B cell (primary cell): ENCODE measurements at regions not wholly inside any gene's neighbourhood (a gene's known extent, or its start where the extent isn't known, plus 50 kb on each side); places are given as distances from the start of the nearest gene placed in this dataset.

ENCODE experiments used
- ATAC-seq: fragments of 200-7000 bp; cut with Tn5 transposase; one replicate; pipeline ENCODE4 v1.10.0; 2021; ENCODE audit warnings: low read depth, mild to moderate bottlenecking, moderate number of reproducible peaks, moderate library complexity
- CTCF ChIA-PET: fragments of 350-600 bp; sonication (Branson Sonifier 250); formaldehyde crosslinking; loops from one replicate; lab custom pipeline; 2021; ENCODE audit warnings: antibody characterized with exemption, inconsistent platforms; lab: Charles Lee
- POLR2A ChIA-PET: fragments of 350-600 bp; sonication (Branson Sonifier 250); formaldehyde crosslinking; loops from one replicate; lab custom pipeline; 2021; ENCODE audit warnings: antibody characterized with exemption; lab: Charles Lee
- DNase-seq: peaks from one replicate; pipeline ENCODE4 v3.0.0; 2013
- H2AFZ ChIP-seq: 2 replicates; pipeline ENCODE4 v1.6.1; 2012; ENCODE audit warnings: mild to moderate bottlenecking, low read depth, low read length; ENCODE audit not compliant: insufficient read depth, poor library complexity, severe bottlenecking
- H3K27ac ChIP-seq, 2 donors: 1 replicate in 1 of 2; 2 replicates in 1 of 2; pipeline ENCODE4 v1.5.1; 2012 to 2013; ENCODE audit warnings: low read length in 2 of 2, mild to moderate bottlenecking in 2 of 2, moderate library complexity in 1 of 2
- H3K27me3 ChIP-seq, 4 experiments: fragments of 200-600 bp in 1 of 4; sonication (generic) in 1 of 4; replicated peaks in 1 of 4; 1 replicate in 2 of 4; 2 replicates in 2 of 4; pipeline versions ENCODE4 v1.6.1 to v1.7.0; 2013 to 2016; ENCODE audit warnings: low read length in 3 of 4, mild to moderate bottlenecking in 2 of 4, mixed read lengths in 1 of 4, moderate library complexity in 1 of 4; ENCODE audit not compliant: insufficient read depth in 4 of 4, control insufficient read depth in 3 of 4; ENCODE audit errors: control extremely low read depth in 1 of 4
- H3K36me3 ChIP-seq, 2 experiments: replicated peaks in 1 of 2; 1 replicate in 1 of 2; 2 replicates in 1 of 2; pipeline versions ENCODE4 v1.6.1 to v1.7.1; 2013; ENCODE audit warnings: low read length in 1 of 2; ENCODE audit not compliant: insufficient read depth in 2 of 2, control insufficient read depth in 1 of 2; ENCODE audit errors: control extremely low read depth in 1 of 2, extremely low read depth in 1 of 2
- H3K4me1 ChIP-seq, 2 donors: fragments of 200-600 bp in 1 of 2; sonication (generic) in 1 of 2; 1 replicate in 1 of 2; 2 replicates in 1 of 2; pipeline versions ENCODE4 v1.5.1 to v1.6.1; 2013 to 2017; ENCODE audit warnings: low read length in 2 of 2; ENCODE audit not compliant: control insufficient read depth in 2 of 2, insufficient read depth in 2 of 2
- H3K4me2 ChIP-seq: replicated peaks from 2 replicates; pipeline ENCODE3; 2012; ENCODE audit warnings: mild to moderate bottlenecking, low read depth, low read length; ENCODE audit not compliant: poor library complexity, severe bottlenecking
- H3K4me3 ChIP-seq, 5 experiments: fragments of 200-600 bp in 1 of 5; sonication (generic) in 1 of 5; 1 replicate in 3 of 5; 2 replicates in 2 of 5; pipeline versions ENCODE4 v1.5.1 to v1.7.0; 2011 to 2016; ENCODE audit warnings: low read length in 4 of 5, mild to moderate bottlenecking in 4 of 5, low read depth in 2 of 5, control low read depth in 1 of 5, moderate library complexity in 1 of 5; ENCODE audit not compliant: insufficient read depth in 1 of 5; ENCODE audit errors: control extremely low read depth in 1 of 5, extremely low read depth in 1 of 5
- H3K79me2 ChIP-seq: fragments of 200-600 bp; sonication (generic); one replicate; pipeline ENCODE4 v1.6.0; 2016; ENCODE audit warnings: low read length; ENCODE audit not compliant: control insufficient read depth, insufficient read depth
- H3K9ac ChIP-seq: fragments of 200-600 bp; sonication (generic); 2 replicates; pipeline ENCODE4 v1.6.1; 2017; ENCODE audit warnings: mild to moderate bottlenecking, low read length, moderate library complexity
- H3K9me3 ChIP-seq, 3 donors: one replicate each; pipeline versions ENCODE4 v1.6.1 to v1.7.1; 2013; ENCODE audit warnings: low read length in 2 of 3; ENCODE audit not compliant: control insufficient read depth in 2 of 3, insufficient read depth in 1 of 3; ENCODE audit errors: control extremely low read depth in 1 of 3
- H4K20me1 ChIP-seq: 2 replicates; pipeline ENCODE4 v1.6.0; 2012; ENCODE audit warnings: mild to moderate bottlenecking, low read length; ENCODE audit not compliant: insufficient read depth, control insufficient read depth, poor library complexity, severe bottlenecking
- H3K27ac Mint-ChIP-seq: one replicate; pipeline ENCODE4 v1.8.0; 2021; ENCODE audit warnings: mixed read lengths
- H3K27me3 Mint-ChIP-seq: one replicate; pipeline ENCODE4 v1.8.0; 2021; ENCODE audit warnings: mixed read lengths
- H3K4me1 Mint-ChIP-seq: one replicate; pipeline ENCODE4 v1.8.0; 2021; ENCODE audit warnings: mixed read lengths
- H3K4me3 Mint-ChIP-seq: one replicate; pipeline ENCODE4 v1.8.0; 2021; ENCODE audit warnings: mixed read lengths
- H3K9me3 Mint-ChIP-seq: one replicate; pipeline ENCODE4 v1.8.0; 2022; ENCODE audit warnings: mixed read lengths; ENCODE audit not compliant: insufficient read depth
- CTCF ChIP-seq: fragments of 200-600 bp; IDR thresholded peaks from one replicate; pipeline ENCODE4 v1.8.0; 2022; ENCODE audit warnings: antibody characterized with exemption, mild to moderate bottlenecking
- EZH2 ChIP-seq: IDR thresholded peaks from 2 replicates; pipeline ENCODE4 v1.6.1; 2012; ENCODE audit warnings: borderline replicate concordance, low read depth, mild to moderate bottlenecking, moderate library complexity, low read length; ENCODE audit not compliant: insufficient read depth, poor library complexity, severe bottlenecking
- WGBS: methylation state at CpG from one replicate; pipeline ENCODE4 v1.1.5; 2013; ENCODE audit warnings: missing lambda C conversion rate; ENCODE audit not compliant: insufficient coverage; 5-methylcytosine and 5-hydroxymethylcytosine counted together
- intact Hi-C: fragments of 100-400 bp; cut with micrococcal nuclease; formaldehyde crosslinking; loops from one replicate; pipeline ENCODE4 v1.10.0; 2022

DNA sequence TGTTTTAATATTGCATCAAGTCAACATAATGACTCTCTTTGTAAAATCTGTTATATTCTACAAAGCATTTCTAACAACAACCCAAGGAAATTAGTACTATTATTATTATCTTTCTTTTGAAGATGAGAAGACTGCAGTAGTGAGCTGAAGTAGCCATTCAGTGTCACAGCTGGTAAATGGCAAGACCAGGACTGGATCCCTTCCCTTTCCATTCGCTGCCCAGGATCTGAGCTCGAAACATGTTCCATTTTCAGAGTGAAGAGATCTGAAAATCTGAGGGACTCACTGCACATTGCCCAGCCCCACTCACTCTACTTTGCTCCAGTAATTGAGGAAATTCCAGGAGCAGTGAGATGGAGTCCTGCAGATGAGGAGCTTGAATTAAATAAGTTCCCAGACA is 240.0 kb upstream of the BLID start:
- H3K4me1 Mint-ChIP-seq: no peaks in the 10 kb centered on the region
- no peak overlapping the region for H3K27ac ChIP-seq
- no peaks in the 10 kb centered on the region for H3K27me3 ChIP-seq
- intact Hi-C loops: no loop called here
- ChIA-PET CTCF (no interaction called here), POLR2A (no interaction called here)
- no CpG with 5 or more reads among the region's 2 CpGs for WGBS
- H3K4me2 ChIP-seq: no peak overlapping the region
- H3K9me3 ChIP-seq: peaks cover 0 to under 1% (median 0%) of the 10 kb centered on the region in 3 donors
- no peak overlapping the region for H2AFZ ChIP-seq
- H4K20me1 ChIP-seq: no peaks in the 10 kb centered on the region
- H3K9me3 Mint-ChIP-seq: peaks cover 4% of the 10 kb centered on the region
- ATAC-seq: no peak
- no peaks in the 10 kb centered on the region for H3K36me3 ChIP-seq
- TF ChIP-seq EZH2 (no peak), CTCF (no peak)
- no peaks in the 10 kb centered on the region for H3K4me1 ChIP-seq
- DNase-seq: no peak
- H3K79me2 ChIP-seq: no peaks in the 10 kb centered on the region
- H3K27me3 Mint-ChIP-seq: no peaks in the 10 kb centered on the region
- no peak overlapping the region for H3K9ac ChIP-seq
- no peak overlapping the region for H3K4me3 Mint-ChIP-seq
- no peak overlapping the region for H3K27ac Mint-ChIP-seq
- no peak overlapping the region for H3K4me3 ChIP-seq

GRCh38 chr11:122354025-122354697 is 238.1 kb upstream of the BLID start:
- H3K4me3 Mint-ChIP-seq: no peak overlapping the region
- ChIA-PET CTCF (no interaction called here), POLR2A (no interaction called here)
- no peaks in the 10 kb centered on the region for H3K4me1 ChIP-seq
- peaks cover 0 to 2% (median 0%) of the 10 kb centered on the region in 3 donors for H3K9me3 ChIP-seq
- H3K4me2 ChIP-seq: no peak overlapping the region
- H4K20me1 ChIP-seq: no peaks in the 10 kb centered on the region
- TF ChIP-seq CTCF: no peak
- TF ChIP-seq EZH2: no peak
- H3K9me3 Mint-ChIP-seq: peaks cover 4% of the 10 kb centered on the region
- WGBS: no CpG with 5 or more reads among the region's 3 CpGs
- intact Hi-C loops: no loop called here
- DNase-seq (no peak), ATAC-seq (no peak)
- H3K27ac ChIP-seq: no peak overlapping the region
- no peaks in the 10 kb centered on the region for H3K36me3 ChIP-seq
- no peak overlapping the region for H3K4me3 ChIP-seq
- H3K27me3 ChIP-seq: no peaks in the 10 kb centered on the region
- H3K4me1 Mint-ChIP-seq: no peaks in the 10 kb centered on the region
- no peaks in the 10 kb centered on the region for H3K27me3 Mint-ChIP-seq
- no peak overlapping the region for H2AFZ ChIP-seq
- no peaks in the 10 kb centered on the region for H3K79me2 ChIP-seq
- H3K9ac ChIP-seq: no peak overlapping the region
- no peak overlapping the region for H3K27ac Mint-ChIP-seq
